ENCODE measurements at regions not wholly inside any gene's neighbourhood (a gene's known extent, or its start where the extent isn't known, plus 50 kb on each side); places are given as distances from the start of the nearest gene placed in this dataset.

GRCh38 chr12:115416869-115417268 lies 732.9 kb upstream of the TBX3 start:
- DNase-seq: no peak

- no peak for DNase-seq
Measured at GRCh38 chr12:115413626-115414025, 729.7 kb upstream of the TBX3 start.

- no peak for DNase-seq
Measured at GRCh38 chr12:115412831-115413230, 728.9 kb upstream of the TBX3 start.

- no peak for DNase-seq
Measured at GRCh38 chr12:115411121-115411520, 727.1 kb upstream of the TBX3 start.

DNA sequence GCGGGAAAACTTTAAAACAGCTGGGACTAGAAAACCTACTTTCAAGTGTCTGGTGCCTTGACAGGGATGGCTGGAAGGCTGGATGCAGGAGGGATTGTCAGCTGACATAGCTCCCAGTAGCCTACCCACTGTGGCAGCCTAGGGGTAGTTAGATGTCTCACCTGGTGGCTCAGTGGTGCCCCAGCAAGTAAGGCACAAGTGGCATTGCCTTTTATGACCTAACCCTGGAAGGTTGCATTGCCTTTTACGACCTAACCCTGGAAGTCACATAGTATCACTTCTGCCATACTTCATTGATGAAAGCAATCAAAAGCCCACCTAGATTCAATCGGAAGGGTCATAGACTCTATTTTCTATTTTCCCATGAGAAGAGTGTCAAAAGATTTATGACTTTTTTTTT lies 724.7 kb upstream of the TBX3 start:
- no peak for DNase-seq

DNA sequence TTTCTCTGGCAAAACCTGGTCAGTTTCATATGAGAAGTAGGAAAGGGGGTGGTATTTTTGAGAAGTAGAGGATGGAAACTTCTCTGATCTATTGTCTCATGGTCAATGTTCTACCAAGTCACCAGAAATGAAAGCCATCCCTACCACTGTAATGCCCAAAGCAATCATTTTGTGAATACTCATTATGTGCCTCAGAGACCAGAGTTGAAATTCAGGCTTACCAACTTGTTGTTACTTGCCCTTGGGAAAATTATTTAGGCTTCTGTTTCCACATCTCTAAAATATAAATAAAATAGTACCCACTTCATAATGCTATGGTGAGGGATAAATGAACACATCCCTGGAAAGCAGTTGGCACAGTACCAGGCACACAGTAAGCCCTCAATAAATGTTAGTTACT lies 723.7 kb upstream of the TBX3 start:
- DNase-seq: no peak

DNA sequence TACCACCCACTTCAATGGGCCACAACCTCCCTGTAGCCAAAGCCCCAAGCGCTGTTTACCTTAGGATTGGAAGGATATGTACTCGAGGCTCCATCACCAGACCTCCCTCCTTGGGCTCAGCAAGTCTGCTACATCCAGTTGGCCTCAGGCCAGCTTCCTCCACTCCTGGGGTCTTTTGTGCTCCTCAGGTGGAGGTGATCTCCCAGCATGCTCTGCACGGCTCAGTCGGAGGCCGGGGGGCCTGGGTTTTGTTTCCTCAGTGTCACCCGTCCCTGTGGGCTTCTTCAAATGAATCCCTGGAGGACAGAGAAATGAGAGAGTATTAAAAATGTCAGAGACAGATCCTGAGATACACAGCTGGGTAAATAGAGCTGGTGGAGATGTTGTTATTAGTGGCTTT lies 723.1 kb upstream of the TBX3 start:
- no peak for DNase-seq

- DNase-seq: no peak
Measured at GRCh38 chr12:115405471-115405860, 721.5 kb upstream of the TBX3 start.

DNA sequence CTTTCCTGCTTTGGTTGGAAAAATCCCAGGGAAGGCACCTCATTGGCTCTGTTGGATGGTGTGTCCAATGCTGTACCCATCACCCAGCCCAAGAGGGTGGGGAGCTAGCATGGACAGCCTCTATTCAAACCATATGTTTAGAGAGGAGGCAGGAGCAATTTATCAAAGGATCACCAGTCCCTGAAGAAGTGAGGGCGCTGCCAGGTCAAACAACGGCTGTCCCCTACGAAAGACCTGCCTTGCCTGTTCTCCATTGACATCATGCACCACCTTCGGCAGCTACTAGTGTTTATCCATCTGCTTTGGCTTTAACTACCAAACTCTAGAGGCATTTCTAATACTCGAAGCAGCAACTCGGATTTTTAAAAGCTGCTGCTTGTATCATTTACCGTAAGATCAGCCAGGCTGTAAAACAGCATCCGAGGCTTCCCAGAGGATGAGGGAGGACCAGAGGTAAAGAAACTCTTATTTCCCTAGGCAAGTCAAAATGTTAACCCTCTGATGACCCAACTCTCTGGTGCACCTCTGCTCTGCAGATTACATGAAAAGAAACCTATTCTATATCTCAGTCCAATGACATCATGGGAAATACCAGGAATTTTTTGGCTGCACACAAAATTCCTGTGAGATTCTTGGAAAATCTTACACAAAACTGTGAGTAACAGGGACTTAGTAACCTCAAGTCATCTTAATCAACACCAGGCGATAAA lies 720.9 kb upstream of the TBX3 start:
- DNase-seq: no peak

DNA sequence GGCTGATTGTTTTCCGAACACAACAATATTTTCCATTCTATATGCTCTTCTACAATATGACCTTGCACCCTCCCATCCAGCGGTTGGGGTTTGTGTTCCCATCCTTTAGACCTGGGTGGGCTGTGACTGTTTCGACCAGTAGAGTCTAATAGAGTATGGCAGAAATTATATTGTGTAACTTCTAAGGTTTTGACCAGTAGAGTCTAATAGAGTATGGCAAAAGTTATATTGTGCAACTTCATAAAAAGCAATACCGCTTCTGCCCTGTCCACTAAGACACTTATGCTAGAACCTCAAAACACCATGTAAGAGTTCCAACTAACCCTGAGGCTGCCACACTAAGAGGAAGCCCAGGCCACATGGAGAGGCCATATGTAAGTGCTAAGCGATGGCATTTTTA lies 719.7 kb upstream of the TBX3 start:
- DNase-seq: no peak

- no peak for DNase-seq
Measured at GRCh38 chr12:115403253-115403652, 719.3 kb upstream of the TBX3 start.

GRCh38 chr12:115402443-115403180 lies 718.6 kb upstream of the TBX3 start:
- DNase-seq: no peak

- DNase-seq: no peak
Measured at GRCh38 chr12:115401761-115402160, 717.8 kb upstream of the TBX3 start.

GRCh38 chr12:115400011-115400410 lies 716.0 kb upstream of the TBX3 start:
- DNase-seq: no peak

DNA sequence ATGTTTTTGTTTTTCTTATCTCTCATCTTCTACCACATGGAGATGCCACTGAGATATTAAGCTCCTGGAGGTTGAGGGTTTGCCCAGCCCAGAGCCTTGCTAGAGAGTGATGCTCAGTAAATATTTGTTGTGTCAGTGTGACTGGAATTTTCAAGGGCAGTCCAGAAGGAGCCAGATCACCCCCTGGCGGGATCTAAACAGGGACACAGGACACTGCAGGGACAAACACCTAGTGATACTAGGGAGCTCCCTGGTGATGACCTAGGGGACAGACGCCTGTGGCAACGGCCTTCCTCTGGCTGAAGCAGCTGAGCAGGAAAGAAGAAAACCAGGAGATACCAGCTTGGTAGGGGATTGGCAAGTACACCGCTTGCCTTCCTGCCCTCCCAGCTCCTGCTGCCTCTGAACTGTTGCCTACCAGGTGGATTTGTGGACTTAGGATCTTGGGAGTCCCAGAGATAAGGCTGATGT lies 714.4 kb upstream of the TBX3 start:
- no peak for DNase-seq

GRCh38 chr12:115396567-115396966 lies 712.6 kb upstream of the TBX3 start:
- no peak for DNase-seq

DNA sequence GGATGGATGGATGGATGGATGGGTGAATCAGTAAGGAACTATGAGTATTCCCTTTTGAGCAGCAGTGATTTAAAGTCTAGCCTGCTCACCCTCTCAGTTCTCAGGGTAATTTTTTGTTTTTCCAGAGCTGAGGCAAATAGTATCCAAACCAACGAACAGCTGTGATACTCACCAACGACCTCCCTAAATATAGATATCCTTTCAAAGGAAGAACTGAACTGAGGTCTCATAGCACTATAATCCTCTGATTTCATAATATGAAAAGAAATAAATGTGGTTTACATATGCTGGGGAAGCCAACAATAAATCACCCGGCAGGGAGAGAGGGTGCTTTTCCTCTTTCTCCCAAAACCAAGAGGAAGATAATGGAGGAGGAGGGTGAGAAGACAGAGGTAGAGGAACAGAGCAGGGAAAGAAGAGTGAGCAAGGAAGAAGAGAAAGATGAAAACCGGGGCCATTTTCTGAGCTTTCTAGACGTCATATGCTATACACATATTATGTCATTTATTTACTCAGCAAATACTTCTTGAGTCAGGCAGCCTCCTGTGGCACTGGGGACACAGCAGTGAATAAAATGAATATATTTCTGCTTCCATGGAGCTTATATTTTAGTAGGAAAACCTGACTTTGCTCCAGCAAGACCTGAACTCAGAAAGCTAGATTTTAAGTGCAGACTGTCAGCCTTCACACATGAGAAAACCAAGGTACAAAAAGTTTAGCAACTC lies 710.7 kb upstream of the TBX3 start:
- no peak for DNase-seq

- DNase-seq: no peak
Measured at GRCh38 chr12:115388139-115388538, 704.2 kb upstream of the TBX3 start.

DNA sequence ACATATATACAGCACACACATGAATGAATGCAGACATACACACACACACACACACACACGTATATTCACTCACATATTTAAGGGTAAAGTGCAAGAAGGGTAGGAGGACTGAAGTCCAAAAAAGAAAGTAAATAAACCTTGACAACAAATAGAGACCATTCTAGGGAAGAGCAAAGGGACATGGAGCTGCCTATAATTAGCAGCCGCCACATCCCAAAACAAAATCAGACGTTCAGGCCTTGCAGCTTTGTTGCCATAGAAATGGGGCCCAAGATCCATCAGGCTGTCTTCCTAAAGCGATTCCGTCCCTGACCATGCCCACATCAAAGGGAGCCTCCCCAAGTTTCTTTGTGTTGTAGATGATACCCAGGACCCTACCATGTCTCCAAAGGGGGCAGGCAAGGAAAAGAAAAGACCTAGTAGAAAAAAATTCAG lies 703.5 kb upstream of the TBX3 start:
- no peak for DNase-seq

DNA sequence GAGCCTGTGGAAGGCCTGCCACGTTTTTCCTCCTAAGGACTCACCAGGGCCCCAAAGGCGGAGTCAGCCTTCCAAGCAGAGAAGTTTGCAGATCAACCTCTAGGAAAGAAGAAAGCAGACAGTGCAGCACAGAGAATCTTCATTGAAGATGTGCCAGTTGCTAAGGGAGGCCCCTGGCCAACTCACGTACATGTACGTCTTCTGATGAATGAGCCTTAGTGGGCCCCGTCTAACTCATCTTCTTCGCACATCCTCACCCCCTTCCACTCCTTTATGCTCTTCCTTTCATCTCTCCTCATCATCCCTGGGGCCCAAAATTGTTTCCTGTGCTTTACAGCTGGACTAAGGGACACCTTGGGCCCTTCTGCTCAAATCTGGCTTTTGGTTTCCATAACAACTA lies 703.0 kb upstream of the TBX3 start:
- no peak for DNase-seq

GRCh38 chr12:115385141-115385540 lies 701.2 kb upstream of the TBX3 start:
- no peak for DNase-seq

DNA sequence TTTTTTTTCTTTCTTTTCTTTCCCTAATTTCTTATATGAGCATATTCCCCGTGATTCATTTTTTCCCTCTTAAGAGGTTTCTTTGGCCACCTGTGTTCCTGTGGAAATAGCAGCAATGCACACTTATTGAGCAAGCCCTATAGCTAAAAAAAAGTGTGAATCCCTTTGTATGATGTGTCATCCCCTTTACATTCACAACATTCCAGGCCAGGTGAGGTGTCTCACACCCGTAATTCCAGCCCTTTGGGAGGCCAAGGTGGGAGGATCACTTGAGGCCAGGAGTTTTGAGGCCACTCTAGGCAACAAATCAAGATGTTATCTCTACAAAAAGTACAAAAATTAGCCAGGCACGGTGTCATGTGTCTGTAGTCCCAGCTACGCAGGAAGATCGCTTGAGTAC lies 700.4 kb upstream of the TBX3 start:
- DNase-seq: no peak

GRCh38 chr12:115383668-115384067 lies 699.7 kb upstream of the TBX3 start:
- no peak for DNase-seq

DNA sequence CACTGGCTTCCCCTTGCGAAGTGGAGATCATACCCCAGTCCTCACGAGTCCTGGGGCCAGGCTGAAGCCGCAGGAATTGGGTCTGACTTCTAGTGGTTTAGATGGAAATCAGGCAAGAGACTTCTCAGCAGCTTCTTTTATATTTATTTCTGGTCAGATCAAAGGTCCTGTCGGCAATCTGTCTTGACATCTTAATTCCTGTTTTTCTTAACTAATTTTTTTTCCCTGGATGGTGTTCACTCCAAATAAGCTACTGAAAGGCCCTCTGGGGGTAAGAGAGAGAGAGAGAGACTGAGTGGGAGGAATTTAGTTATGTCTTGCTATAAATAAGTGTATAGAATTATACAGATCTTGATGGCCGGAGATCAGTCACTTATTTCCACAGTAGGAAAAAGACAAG lies 698.7 kb upstream of the TBX3 start:
- no peak for DNase-seq

Measured in NCI-H524 treated with DMSO at 0.1 percent for 48 hours (cell line).